ENCODE measurements at regions not wholly inside any gene's neighbourhood (a gene's known extent, or its start where the extent isn't known, plus 50 kb on each side); places are given as distances from the start of the nearest gene placed in this dataset.

GRCh38 chr2:238742664-238743063 is 105.2 kb upstream of the TWIST2 start:
- H3K36me3 ChIP-seq: no peaks in the 10 kb centered on the region
- no peak for TF ChIP-seq POLR2A (IDR thresholded peaks at IDR 0.05)
- TF ChIP-seq, protein P1, sequence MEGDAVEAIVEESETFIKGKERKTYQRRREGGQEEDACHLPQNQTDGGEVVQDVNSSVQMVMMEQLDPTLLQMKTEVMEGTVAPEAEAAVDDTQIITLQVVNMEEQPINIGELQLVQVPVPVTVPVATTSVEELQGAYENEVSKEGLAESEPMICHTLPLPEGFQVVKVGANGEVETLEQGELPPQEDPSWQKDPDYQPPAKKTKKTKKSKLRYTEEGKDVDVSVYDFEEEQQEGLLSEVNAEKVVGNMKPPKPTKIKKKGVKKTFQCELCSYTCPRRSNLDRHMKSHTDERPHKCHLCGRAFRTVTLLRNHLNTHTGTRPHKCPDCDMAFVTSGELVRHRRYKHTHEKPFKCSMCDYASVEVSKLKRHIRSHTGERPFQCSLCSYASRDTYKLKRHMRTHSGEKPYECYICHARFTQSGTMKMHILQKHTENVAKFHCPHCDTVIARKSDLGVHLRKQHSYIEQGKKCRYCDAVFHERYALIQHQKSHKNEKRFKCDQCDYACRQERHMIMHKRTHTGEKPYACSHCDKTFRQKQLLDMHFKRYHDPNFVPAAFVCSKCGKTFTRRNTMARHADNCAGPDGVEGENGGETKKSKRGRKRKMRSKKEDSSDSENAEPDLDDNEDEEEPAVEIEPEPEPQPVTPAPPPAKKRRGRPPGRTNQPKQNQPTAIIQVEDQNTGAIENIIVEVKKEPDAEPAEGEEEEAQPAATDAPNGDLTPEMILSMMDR (IDR thresholded peaks at IDR 0.05 in 4 of 5, conservative IDR thresholded peaks at IDR 0.05 in 1 of 5): no peak
- H3K9me3 ChIP-seq: no peaks in the 10 kb centered on the region
- peaks cover 0 to 22% (median 19%) of the 10 kb centered on the region in 3 donors for H3K27me3 ChIP-seq
- no peak overlapping the region for H3K27ac ChIP-seq
- in situ Hi-C loops (cut with MboI; ENCODE audit: low sequenced_read_pairs in 4 of 4): no loop called here
- H3K4me3 ChIP-seq: no peak overlapping the region
- intact Hi-C loops (cut with DNase I; ENCODE audit: low total_unique reads): no loop called here
- DNase-seq (no peak), ATAC-seq (no peak)
- no peaks in the 10 kb centered on the region for H3K4me1 ChIP-seq

GRCh38 chr2:238743243-238744065 is 104.4 kb upstream of the TWIST2 start:
- no peaks in the 10 kb centered on the region for H3K36me3 ChIP-seq
- TF ChIP-seq POLR2A (IDR thresholded peaks at IDR 0.05): no peak
- TF ChIP-seq, protein P1 (IDR thresholded peaks at IDR 0.05 in 4 of 5, conservative IDR thresholded peaks at IDR 0.05 in 1 of 5): no peak
- no peaks in the 10 kb centered on the region for H3K4me1 ChIP-seq
- H3K27me3 ChIP-seq: peaks cover 0 to 21% (median 17%) of the 10 kb centered on the region in 3 donors
- ATAC-seq (no peak), DNase-seq (no peak)
- intact Hi-C loops (cut with DNase I; ENCODE audit: low total_unique reads) (no loop called here), in situ Hi-C loops (cut with MboI; ENCODE audit: low sequenced_read_pairs in 4 of 4) (no loop called here)
- H3K4me3 ChIP-seq: no peak overlapping the region
- no peaks in the 10 kb centered on the region for H3K9me3 ChIP-seq
- no peak overlapping the region for H3K27ac ChIP-seq

DNA sequence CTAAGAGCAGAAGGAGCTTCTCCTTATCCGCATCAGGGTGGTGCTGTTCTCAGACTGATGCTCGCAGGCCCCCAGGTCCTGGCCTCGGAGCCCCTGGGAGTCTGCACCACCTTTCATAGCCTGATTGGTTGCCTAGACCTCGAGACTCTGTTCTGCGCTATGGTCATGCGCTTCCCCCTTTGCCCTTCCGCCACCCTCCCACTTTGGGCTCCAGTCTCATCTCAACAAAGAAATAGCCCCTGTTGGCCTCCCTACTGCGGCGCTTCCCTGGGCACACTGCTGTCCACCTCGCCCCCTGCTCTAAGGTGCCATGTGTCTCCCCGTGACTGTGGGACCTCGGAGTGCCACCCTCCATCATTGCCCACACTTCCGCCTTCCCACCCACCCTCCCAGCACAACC is 102.9 kb upstream of the TWIST2 start:
- ATAC-seq (no peak), DNase-seq (no peak)
- Histone ChIP-seq H3K27ac (no peak overlapping the region), H3K36me3 (no peaks in the 10 kb centered on the region), H3K9me3 (no peaks in the 10 kb centered on the region), H3K4me3 (no peak overlapping the region), H3K4me1 (no peaks in the 10 kb centered on the region), H3K27me3 (peaks cover 0 to 18% (median 17%) of the 10 kb centered on the region in 3 donors)
- TF ChIP-seq, protein P1 (IDR thresholded peaks at IDR 0.05 in 4 of 5, conservative IDR thresholded peaks at IDR 0.05 in 1 of 5): no peak
- no peak for TF ChIP-seq POLR2A (IDR thresholded peaks at IDR 0.05)
- in situ Hi-C loops (cut with MboI; ENCODE audit: low sequenced_read_pairs in 4 of 4): no loop called here
- intact Hi-C loops (cut with DNase I; ENCODE audit: low total_unique reads): no loop called here

DNA sequence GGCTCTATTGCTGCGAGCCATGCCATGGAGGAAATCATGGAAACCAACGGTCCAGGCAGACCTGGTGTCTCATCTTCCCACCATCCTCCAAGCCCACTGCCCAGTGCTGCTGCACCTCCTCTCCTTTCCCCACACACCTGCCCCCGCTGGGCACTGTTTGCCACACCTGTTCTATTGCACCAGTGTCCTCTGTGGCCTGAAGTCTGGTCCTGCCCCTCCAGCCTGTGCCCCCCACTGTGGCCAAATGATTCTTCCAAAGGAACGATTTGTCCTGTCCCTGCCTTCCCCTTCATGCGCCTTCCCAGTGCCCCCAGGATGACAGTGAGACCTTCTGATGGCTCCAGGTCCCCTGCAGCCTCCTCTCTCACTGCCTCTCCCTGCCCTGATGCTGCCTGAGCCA is 101.9 kb upstream of the TWIST2 start:
- in situ Hi-C loops (cut with MboI; ENCODE audit: low sequenced_read_pairs in 4 of 4): no loop called here
- no peaks in the 10 kb centered on the region for H3K9me3 ChIP-seq
- H3K36me3 ChIP-seq: no peaks in the 10 kb centered on the region
- no peak for TF ChIP-seq POLR2A (IDR thresholded peaks at IDR 0.05)
- TF ChIP-seq, protein P1 (IDR thresholded peaks at IDR 0.05 in 4 of 5, conservative IDR thresholded peaks at IDR 0.05 in 1 of 5): no peak
- H3K27me3 ChIP-seq: peaks cover 0 to 22% (median 9%) of the 10 kb centered on the region in 3 donors
- H3K4me1 ChIP-seq: no peaks in the 10 kb centered on the region
- DNase-seq (no peak), ATAC-seq (no peak)
- no peak overlapping the region for H3K4me3 ChIP-seq
- H3K27ac ChIP-seq: no peak overlapping the region
- intact Hi-C loops (cut with DNase I; ENCODE audit: low total_unique reads): no loop called here
